HepG2 (cell line): ENCODE measurements at regions not wholly inside any gene's neighbourhood (a gene's known extent, or its start where the extent isn't known, plus 50 kb on each side); places are given as distances from the start of the nearest gene placed in this dataset.
A peak's percentile ranks its signal among the peaks of the same experiment; 100 is the strongest.

Experiments used
- ATAC-seq: fragments of 200-7000 bp; cut with Tn5 transposase; 3 replicates; pipeline ENCODE4 v1.9.1; 2020; ENCODE audit warnings: mild to moderate bottlenecking, moderate library complexity
- BruUV-seq: library from RNA; stranded (reverse); fragments of 400-500 nt; replicated peaks from 2 replicates; lab custom pipeline; 2021; lab: Mats Ljungman, UMichigan
- CTCF ChIA-PET: fragments of 300-600 bp; formaldehyde crosslinking; extraction: SDS; loops from one replicate; lab custom pipeline; 2021; ENCODE audit warnings: low total read pairs, inconsistent platforms, low intra/inter-chr PET ratio; lab: Yijun Ruan, JAX
- POLR2A ChIA-PET: fragments of 350-600 bp; sonication (Branson Sonifier 250); formaldehyde crosslinking; loops from one replicate; lab custom pipeline; 2020; ENCODE audit warnings: antibody characterized with exemption, inconsistent platforms; lab: Yijun Ruan, JAX
- DNase-seq: peaks from one replicate; pipeline ENCODE4 v3.0.0-alpha.2; 2015; ENCODE audit warnings: low spot score
- FAIRE-seq: peaks from 3 replicates; lab custom pipeline; 2011; peaks lifted over from hg19 to GRCh38; lab: Jason Lieb, UNC
- H2AFZ ChIP-seq: one replicate; pipeline ENCODE4 v1.6.1; 2011; ENCODE audit warnings: low read length, inconsistent platforms
- H3K27ac ChIP-seq: fragments of 300-600 bp; 3 replicates; pipeline ENCODE4 v1.8.0; 2011; ENCODE audit warnings: mixed run types, mild to moderate bottlenecking, mixed read lengths, low read length, inconsistent platforms; ENCODE audit not compliant: insufficient read depth; ENCODE audit errors: extremely low read length
- H3K27me3 ChIP-seq, 2 experiments: fragments of 200-600 bp in 1 of 2; 2 replicates in 1 of 2; 3 replicates in 1 of 2; pipeline versions ENCODE4 v1.6.0 to v1.8.0; 2011; ENCODE audit warnings: low read length in 2 of 2, mild to moderate bottlenecking in 2 of 2, moderate library complexity in 2 of 2, inconsistent platforms in 1 of 2; ENCODE audit not compliant: insufficient read depth in 2 of 2, control insufficient read depth in 1 of 2
- H3K36me3 ChIP-seq, 2 experiments: fragments of 200-600 bp in 1 of 2; replicated peaks in 1 of 2; 2 replicates in 1 of 2; 3 replicates in 1 of 2; pipeline versions ENCODE4 v1.5.1 to v1.8.0; 2011; ENCODE audit warnings: low read length in 2 of 2, inconsistent platforms in 1 of 2; ENCODE audit not compliant: insufficient read depth in 2 of 2, control insufficient read depth in 1 of 2
- H3K4me1 ChIP-seq: 2 replicates; pipeline ENCODE4 v1.5.1; 2012; ENCODE audit warnings: low read length, inconsistent platforms; ENCODE audit not compliant: insufficient read depth
- H3K4me2 ChIP-seq: 2 replicates; pipeline ENCODE4 v1.6.0; 2011; ENCODE audit warnings: low read depth, low read length, inconsistent platforms
- H3K4me3 ChIP-seq, 3 experiments: fragments of 200-600 bp in 1 of 3; sonication (generic), shearing (Covaris generic) in 1 of 3; replicated peaks in 1 of 3; 2 replicates each; pipeline ENCODE4 v1.5.1; 2011 to 2016; ENCODE audit warnings: low read length in 3 of 3, inconsistent platforms in 2 of 3, low read depth in 2 of 3, mild to moderate bottlenecking in 2 of 3, control low read depth in 1 of 3, mixed read lengths in 1 of 3; ENCODE audit not compliant: insufficient read depth in 1 of 3
- H3K79me2 ChIP-seq: one replicate; pipeline ENCODE4 v1.6.1; 2011; ENCODE audit warnings: low read length, inconsistent platforms; ENCODE audit not compliant: insufficient read depth
- H3K9ac ChIP-seq: 2 replicates; pipeline ENCODE4 v1.6.0; 2011; ENCODE audit warnings: mild to moderate bottlenecking, low read depth, low read length, inconsistent platforms; ENCODE audit not compliant: insufficient read depth
- H3K9me3 ChIP-seq: 2 replicates; pipeline ENCODE4 v1.5.1; 2012; ENCODE audit warnings: mild to moderate bottlenecking, low read length
- H4K20me1 ChIP-seq: 2 replicates; pipeline ENCODE4 v1.6.0; 2011; ENCODE audit warnings: inconsistent platforms, mild to moderate bottlenecking, low read length, moderate library complexity; ENCODE audit not compliant: insufficient read depth
- FOXK1 ChIP-seq: sonication (generic); formaldehyde crosslinking; IDR thresholded peaks from 2 replicates; pipeline ENCODE4 v1.4.0; 2020; ENCODE audit warnings: low read depth, missing genetic modification reagents, borderline replicate concordance
- MAFF ChIP-seq: IDR thresholded peaks from 2 replicates; pipeline ENCODE4 v1.6.1; 2011; ENCODE audit warnings: low read depth, low read length, improper control_type of control experiment
- MAFK ChIP-seq, 2 experiments: IDR thresholded peaks in 1 of 2; conservative IDR thresholded peaks in 1 of 2; 2 replicates each; pipeline ENCODE4 v1.6.1; 2011; ENCODE audit warnings: improper control_type of control experiment in 2 of 2, low read length in 2 of 2
- SNAI1 ChIP-seq: sonication (generic); formaldehyde crosslinking; IDR thresholded peaks from 2 replicates; pipeline ENCODE4 v1.5.0; 2020; ENCODE audit warnings: mild to moderate bottlenecking, missing genetic modification reagents, borderline replicate concordance
- SRY ChIP-seq: sonication (generic); formaldehyde crosslinking; IDR thresholded peaks from 2 replicates; pipeline ENCODE4 v1.8.0; 2022; ENCODE audit warnings: mild to moderate bottlenecking, missing genetic modification reagents
- ZNF619 ChIP-seq: sonication (generic); formaldehyde crosslinking; IDR thresholded peaks from 2 replicates; pipeline ENCODE4 v1.4.0; 2020; ENCODE audit warnings: mild to moderate bottlenecking, missing genetic modification reagents
- ZNF740 ChIP-seq: sonication (generic); formaldehyde crosslinking; IDR thresholded peaks from 2 replicates; pipeline ENCODE4 v1.4.0; 2020; ENCODE audit warnings: missing genetic modification reagents
- WGBS: methylation state at CpG from one replicate; pipeline ENCODE4 v1.1.6; 2017; ENCODE audit warnings: low lambda C conversion rate; 5-methylcytosine and 5-hydroxymethylcytosine counted together
- in situ Hi-C: cut with HindIII; loops from 2 replicates; pipeline ENCODE4 v1.10.0; 2017; ENCODE audit warnings: low pct_unique_long_range_greater_than_20kb; ENCODE audit not compliant: extremely low pct_ligation_motif_present
- intact Hi-C: fragments of 100-400 bp; cut with micrococcal nuclease; formaldehyde crosslinking; loops from one replicate; pipeline ENCODE4 v1.10.0; 2022; ENCODE audit not compliant: unreplicated experiment
- TF ChIP-seq, protein P1 (sequence below): sonication (generic); formaldehyde crosslinking; IDR thresholded peaks from one replicate; pipeline ENCODE4 v1.5.1; 2020; ENCODE audit warnings: mild to moderate bottlenecking, missing genetic modification reagents; ENCODE audit errors: not compliant biosample characterization
- TF ChIP-seq, protein P2 (sequence below): sonication (generic); formaldehyde crosslinking; IDR thresholded peaks from 2 replicates; pipeline ENCODE4 v1.4.0; 2020; ENCODE audit warnings: missing genetic modification reagents, borderline replicate concordance

DNA sequence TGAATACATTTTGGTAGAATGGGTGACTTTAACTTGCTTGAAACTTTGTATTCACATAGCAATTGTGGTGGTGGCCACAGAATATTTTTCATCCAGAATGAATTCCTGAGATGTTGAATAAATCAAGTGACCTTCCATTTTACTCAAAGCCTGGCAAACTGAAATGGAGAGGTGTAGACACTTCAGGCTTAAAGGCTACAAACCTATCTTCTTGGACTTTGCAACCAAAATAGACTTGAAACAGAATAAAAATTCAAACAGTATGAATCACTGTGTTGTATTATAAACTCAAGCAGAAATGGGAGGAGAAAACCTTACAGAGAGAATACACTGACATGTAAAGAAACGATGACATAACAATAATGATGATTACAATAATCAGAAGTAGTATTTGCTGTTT lies 371.6 kb downstream of the BCKDHB start:
- no peaks in the 10 kb centered on the region for H3K36me3 ChIP-seq
- no TSS peak for BruUV-seq
- no peaks in the 10 kb centered on the region for H4K20me1 ChIP-seq
- ATAC-seq: no peak
- TF ChIP-seq MAFF (0 out of 2 replicates have a peak, but pooled peaks have one; percentile 10), ZNF619 (no peak), FOXK1 (no peak), ZNF740 (CRISPR knock-in tag) (no peak), MAFK (conservative IDR thresholded peaks at IDR 0.05 in 1 of 2, IDR thresholded peaks at IDR 0.05 in 1 of 2; ENCODE audit: low read length in 2 of 2) (0 out of 4 replicates have a peak, but pooled peaks of 1 of the 2 experiments have one; percentile 18), SNAI1 (CRISPR knock-in tag) (no peak), SRY (CRISPR knock-in tag) (no peak)
- TF ChIP-seq, protein P1, sequence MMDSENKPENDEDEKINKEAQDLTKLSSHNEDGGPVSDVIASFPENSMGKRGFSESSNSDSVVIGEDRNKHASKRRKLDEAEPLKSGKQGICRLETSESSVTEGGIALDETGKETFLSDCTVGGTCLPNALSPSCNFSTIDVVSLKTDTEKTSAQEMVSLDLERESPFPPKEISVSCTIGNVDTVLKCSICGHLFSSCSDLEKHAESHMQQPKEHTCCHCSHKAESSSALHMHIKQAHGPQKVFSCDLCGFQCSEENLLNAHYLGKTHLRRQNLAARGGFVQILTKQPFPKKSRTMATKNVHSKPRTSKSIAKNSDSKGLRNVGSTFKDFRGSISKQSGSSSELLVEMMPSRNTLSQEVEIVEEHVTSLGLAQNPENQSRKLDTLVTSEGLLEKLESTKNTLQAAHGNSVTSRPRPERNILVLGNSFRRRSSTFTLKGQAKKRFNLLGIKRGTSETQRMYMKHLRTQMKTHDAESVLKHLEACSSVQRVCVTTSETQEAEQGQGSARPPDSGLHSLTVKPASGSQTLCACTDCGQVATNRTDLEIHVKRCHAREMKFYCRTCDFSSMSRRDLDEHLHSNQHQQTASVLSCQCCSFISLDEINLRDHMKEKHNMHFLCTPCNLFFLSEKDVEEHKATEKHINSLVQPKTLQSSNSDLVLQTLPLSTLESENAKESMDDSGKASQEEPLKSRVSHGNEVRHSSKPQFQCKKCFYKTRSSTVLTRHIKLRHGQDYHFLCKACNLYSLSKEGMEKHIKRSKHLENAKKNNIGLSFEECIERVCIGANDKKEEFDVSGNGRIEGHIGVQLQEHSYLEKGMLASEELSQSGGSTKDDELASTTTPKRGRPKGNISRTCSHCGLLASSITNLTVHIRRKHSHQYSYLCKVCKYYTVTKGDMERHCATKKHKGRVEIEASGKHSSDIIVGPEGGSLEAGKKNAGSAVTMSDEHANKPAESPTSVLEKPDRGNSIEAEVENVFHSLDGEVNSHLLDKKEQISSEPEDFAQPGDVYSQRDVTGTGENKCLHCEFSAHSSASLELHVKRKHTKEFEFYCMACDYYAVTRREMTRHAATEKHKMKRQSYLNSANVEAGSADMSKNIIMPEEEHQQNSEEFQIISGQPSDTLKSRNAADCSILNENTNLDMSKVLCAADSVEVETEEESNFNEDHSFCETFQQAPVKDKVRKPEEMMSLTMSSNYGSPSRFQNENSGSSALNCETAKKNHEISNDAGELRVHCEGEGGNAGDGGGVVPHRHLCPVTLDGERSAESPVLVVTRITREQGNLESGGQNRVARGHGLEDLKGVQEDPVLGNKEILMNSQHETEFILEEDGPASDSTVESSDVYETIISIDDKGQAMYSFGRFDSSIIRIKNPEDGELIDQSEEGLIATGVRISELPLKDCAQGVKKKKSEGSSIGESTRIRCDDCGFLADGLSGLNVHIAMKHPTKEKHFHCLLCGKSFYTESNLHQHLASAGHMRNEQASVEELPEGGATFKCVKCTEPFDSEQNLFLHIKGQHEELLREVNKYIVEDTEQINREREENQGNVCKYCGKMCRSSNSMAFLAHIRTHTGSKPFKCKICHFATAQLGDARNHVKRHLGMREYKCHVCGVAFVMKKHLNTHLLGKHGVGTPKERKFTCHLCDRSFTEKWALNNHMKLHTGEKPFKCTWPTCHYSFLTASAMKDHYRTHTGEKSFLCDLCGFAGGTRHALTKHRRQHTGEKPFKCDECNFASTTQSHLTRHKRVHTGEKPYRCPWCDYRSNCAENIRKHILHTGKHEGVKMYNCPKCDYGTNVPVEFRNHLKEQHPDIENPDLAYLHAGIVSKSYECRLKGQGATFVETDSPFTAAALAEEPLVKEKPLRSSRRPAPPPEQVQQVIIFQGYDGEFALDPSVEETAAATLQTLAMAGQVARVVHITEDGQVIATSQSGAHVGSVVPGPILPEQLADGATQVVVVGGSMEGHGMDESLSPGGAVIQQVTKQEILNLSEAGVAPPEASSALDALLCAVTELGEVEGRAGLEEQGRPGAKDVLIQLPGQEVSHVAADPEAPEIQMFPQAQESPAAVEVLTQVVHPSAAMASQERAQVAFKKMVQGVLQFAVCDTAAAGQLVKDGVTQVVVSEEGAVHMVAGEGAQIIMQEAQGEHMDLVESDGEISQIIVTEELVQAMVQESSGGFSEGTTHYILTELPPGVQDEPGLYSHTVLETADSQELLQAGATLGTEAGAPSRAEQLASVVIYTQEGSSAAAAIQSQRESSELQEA: no peak
- TF ChIP-seq, protein P2, sequence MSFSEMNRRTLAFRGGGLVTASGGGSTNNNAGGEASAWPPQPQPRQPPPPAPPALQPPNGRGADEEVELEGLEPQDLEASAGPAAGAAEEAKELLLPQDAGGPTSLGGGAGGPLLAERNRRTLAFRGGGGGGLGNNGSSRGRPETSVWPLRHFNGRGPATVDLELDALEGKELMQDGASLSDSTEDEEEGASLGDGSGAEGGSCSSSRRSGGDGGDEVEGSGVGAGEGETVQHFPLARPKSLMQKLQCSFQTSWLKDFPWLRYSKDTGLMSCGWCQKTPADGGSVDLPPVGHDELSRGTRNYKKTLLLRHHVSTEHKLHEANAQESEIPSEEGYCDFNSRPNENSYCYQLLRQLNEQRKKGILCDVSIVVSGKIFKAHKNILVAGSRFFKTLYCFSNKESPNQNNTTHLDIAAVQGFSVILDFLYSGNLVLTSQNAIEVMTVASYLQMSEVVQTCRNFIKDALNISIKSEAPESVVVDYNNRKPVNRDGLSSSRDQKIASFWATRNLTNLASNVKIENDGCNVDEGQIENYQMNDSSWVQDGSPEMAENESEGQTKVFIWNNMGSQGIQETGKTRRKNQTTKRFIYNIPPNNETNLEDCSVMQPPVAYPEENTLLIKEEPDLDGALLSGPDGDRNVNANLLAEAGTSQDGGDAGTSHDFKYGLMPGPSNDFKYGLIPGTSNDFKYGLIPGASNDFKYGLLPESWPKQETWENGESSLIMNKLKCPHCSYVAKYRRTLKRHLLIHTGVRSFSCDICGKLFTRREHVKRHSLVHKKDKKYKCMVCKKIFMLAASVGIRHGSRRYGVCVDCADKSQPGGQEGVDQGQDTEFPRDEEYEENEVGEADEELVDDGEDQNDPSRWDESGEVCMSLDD (CRISPR knock-in tag): no peak
- H3K4me1 ChIP-seq: peaks cover 7% of the 10 kb centered on the region; the same call in 1 of the 2 replicates
- no peak overlapping the region for H2AFZ ChIP-seq
- ChIA-PET CTCF (no interaction called here), POLR2A (no interaction called here)
- H3K4me3 ChIP-seq: no peak overlapping the region
- intact Hi-C loops (loop anchor here (10.0 kb wide), 1 partner anchor 143 kb away; no protein-coding TSS in a partner anchor), in situ Hi-C loops (no loop called here)
- no peak overlapping the region for H3K4me2 ChIP-seq
- no peaks in the 10 kb centered on the region for H3K27me3 ChIP-seq
- DNase-seq: no peak
- no peaks in the 10 kb centered on the region for H3K9me3 ChIP-seq
- no peak overlapping the region for H3K9ac ChIP-seq
- no peak for FAIRE-seq
- no peak overlapping the region for H3K27ac ChIP-seq
- no peaks in the 10 kb centered on the region for H3K79me2 ChIP-seq
- WGBS: 13% methylated on average over 1 of the region's 1 CpG
